ENCODE measurements at regions not wholly inside any gene's neighbourhood (a gene's known extent, or its start where the extent isn't known, plus 50 kb on each side); places are given as distances from the start of the nearest gene placed in this dataset.
"Not testable (repeated sequence)": the region's sequence is repeated elsewhere in the genome, so short reads cannot be mapped to it uniquely, and the experiment has no call there.

DNA sequence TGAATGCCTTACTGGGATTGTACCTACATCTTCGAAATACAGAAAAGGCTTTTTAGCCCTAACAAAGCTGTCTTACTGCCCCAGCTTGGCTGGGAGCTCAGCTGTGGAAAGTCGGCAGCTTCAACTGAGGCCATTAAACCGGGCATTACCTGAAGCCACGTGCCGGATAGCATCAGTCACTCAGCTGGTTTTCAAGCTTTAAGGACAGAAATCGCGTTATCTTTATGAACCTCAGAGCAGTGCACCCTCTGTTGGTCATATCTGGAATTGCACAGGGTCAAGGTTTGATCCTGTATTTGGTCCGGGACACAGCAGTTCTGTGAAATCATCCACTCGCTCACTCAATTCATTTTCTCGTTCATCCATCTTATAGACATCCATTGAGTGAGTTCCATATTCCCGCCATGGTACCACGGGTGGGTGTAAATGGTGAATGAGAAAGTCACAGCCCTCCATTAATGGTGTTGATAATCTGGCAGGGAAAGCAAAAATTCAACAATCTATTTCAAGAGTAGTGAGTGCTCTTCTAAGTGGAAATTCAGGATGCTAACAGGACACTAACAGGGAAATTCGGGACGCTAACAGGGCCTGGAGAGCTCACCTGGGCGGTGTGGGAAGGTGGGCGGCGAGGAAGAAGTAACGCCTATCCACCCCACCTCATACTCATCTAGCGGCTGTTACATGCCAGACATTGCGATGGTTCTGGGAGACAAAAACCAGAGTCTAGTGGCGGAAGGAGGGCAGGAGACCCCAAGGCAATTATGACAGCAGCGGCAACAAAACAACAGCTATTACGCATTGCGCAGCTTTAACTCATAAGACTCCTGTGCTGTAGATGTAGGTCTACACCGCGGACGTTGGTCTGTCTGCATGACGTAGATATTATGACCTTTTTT lies 60.6 kb upstream of the TCL1A start:
- no peaks in the 10 kb centered on the region for H3K79me2 ChIP-seq (ENCODE audit: insufficient read depth, low read length)
- H3F3A ChIP-seq (ENCODE audit: insufficient read depth, low read length) = no peaks in the 10 kb centered on the region
- no peaks in the 10 kb centered on the region for H3K27me3 ChIP-seq (ENCODE audit: insufficient read depth, low read length)
- no peak overlapping the region for H3K4me2 ChIP-seq (ENCODE audit: low read length)
- no peaks in the 10 kb centered on the region for H3K9me2 ChIP-seq (ENCODE audit: low read depth, low read length)
- H3K9ac ChIP-seq (ENCODE audit: low read length) = no peak overlapping the region
- H3K9me3 ChIP-seq (ENCODE audit: low read length) = no peaks in the 10 kb centered on the region
- H3K4me1 ChIP-seq (ENCODE audit: insufficient read depth, low read length, severe bottlenecking) = no peaks in the 10 kb centered on the region
- no peak overlapping the region for H2AFZ ChIP-seq (ENCODE audit: low read length)
- H3K4me3 ChIP-seq (ENCODE audit: low read depth, low read length, poor library complexity, severe bottlenecking) = no peak overlapping the region
- H4K20me1 ChIP-seq (ENCODE audit: insufficient read depth, low read length) = no peaks in the 10 kb centered on the region
- TF ChIP-seq, protein P1, sequence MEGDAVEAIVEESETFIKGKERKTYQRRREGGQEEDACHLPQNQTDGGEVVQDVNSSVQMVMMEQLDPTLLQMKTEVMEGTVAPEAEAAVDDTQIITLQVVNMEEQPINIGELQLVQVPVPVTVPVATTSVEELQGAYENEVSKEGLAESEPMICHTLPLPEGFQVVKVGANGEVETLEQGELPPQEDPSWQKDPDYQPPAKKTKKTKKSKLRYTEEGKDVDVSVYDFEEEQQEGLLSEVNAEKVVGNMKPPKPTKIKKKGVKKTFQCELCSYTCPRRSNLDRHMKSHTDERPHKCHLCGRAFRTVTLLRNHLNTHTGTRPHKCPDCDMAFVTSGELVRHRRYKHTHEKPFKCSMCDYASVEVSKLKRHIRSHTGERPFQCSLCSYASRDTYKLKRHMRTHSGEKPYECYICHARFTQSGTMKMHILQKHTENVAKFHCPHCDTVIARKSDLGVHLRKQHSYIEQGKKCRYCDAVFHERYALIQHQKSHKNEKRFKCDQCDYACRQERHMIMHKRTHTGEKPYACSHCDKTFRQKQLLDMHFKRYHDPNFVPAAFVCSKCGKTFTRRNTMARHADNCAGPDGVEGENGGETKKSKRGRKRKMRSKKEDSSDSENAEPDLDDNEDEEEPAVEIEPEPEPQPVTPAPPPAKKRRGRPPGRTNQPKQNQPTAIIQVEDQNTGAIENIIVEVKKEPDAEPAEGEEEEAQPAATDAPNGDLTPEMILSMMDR (IDR thresholded peaks at IDR 0.05; ENCODE audit: low read length) = peak; percentile 87
- TF ChIP-seq EZH2 (IDR thresholded peaks at IDR 0.05; ENCODE audit: borderline replicate concordance, low read length) = no peak
- H3K36me3 ChIP-seq (ENCODE audit: insufficient read depth, low read length) = no peaks in the 10 kb centered on the region
- no peak overlapping the region for H3K27ac ChIP-seq (ENCODE audit: low read depth, low read length, poor library complexity, severe bottlenecking)

DNA sequence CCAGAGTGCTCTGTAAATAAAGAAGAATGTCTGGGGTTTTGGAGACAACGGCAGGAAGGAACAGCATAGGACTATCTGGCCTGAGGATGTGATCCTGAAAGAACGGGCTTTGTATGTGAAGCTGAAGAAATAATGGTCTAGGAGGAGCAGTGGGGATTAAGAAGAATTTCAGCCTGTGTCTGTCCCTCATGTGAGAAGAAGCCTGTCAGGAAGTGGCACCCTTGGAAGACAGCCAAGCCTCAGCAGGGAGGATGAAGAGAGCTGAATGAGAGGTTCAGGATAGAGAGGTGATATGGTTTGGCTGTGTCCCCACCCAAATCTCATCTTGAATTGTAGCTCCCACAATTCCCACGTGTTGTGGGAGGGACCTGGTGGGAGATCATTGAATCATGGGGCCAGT lies 56.9 kb upstream of the TCL1A start:
- Histone ChIP-seq H3K27ac (ENCODE audit: low read depth, low read length, poor library complexity, severe bottlenecking) (no peak overlapping the region), H3K4me2 (ENCODE audit: low read length) (no peak overlapping the region), H3K9me2 (ENCODE audit: low read depth, low read length) (no peaks in the 10 kb centered on the region), H3F3A (ENCODE audit: insufficient read depth, low read length) (no peaks in the 10 kb centered on the region), H3K27me3 (ENCODE audit: insufficient read depth, low read length) (peaks cover 3% of the 10 kb centered on the region; the same call in 1 of the 2 replicates), H3K36me3 (ENCODE audit: insufficient read depth, low read length) (no peaks in the 10 kb centered on the region), H3K79me2 (ENCODE audit: insufficient read depth, low read length) (no peaks in the 10 kb centered on the region), H3K4me1 (ENCODE audit: insufficient read depth, low read length, severe bottlenecking) (no peaks in the 10 kb centered on the region), H3K4me3 (ENCODE audit: low read depth, low read length, poor library complexity, severe bottlenecking) (no peak overlapping the region), H3K9ac (ENCODE audit: low read length) (no peak overlapping the region), H2AFZ (ENCODE audit: low read length) (no peak overlapping the region), H4K20me1 (ENCODE audit: insufficient read depth, low read length) (no peaks in the 10 kb centered on the region), H3K9me3 (ENCODE audit: low read length) (no peaks in the 10 kb centered on the region)
- TF ChIP-seq, protein P1 (IDR thresholded peaks at IDR 0.05; ENCODE audit: low read length) = no peak
- no peak for TF ChIP-seq EZH2 (IDR thresholded peaks at IDR 0.05; ENCODE audit: borderline replicate concordance, low read length)

DNA sequence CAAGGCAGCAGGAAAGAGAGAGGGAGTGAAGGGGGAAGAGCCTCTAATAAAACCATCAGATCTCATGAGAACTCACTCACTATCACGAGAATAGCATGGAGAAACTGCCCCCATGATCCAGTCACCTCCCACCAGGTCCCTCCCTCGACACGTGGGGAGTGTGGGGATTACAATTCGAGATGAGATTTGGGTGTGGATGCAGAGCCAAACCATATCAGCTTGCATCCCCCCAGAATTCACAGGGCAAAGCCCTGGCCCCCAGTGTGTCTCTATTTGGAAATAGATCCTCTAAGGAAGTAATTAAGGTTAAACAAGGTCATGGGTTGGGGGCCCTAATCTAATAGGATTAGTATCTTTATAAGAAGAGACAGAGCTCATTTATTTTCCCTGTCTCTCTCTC lies 56.1 kb upstream of the TCL1A start:
- Histone ChIP-seq H3K4me2 (ENCODE audit: low read length) (no peak overlapping the region), H3K4me1 (ENCODE audit: insufficient read depth, low read length, severe bottlenecking) (no peaks in the 10 kb centered on the region), H4K20me1 (ENCODE audit: insufficient read depth, low read length) (no peaks in the 10 kb centered on the region), H3F3A (ENCODE audit: insufficient read depth, low read length) (no peaks in the 10 kb centered on the region), H3K4me3 (ENCODE audit: low read depth, low read length, poor library complexity, severe bottlenecking) (no peak overlapping the region), H2AFZ (ENCODE audit: low read length) (no peak overlapping the region), H3K9ac (ENCODE audit: low read length) (no peak overlapping the region), H3K9me3 (ENCODE audit: low read length) (no peaks in the 10 kb centered on the region), H3K36me3 (ENCODE audit: insufficient read depth, low read length) (no peaks in the 10 kb centered on the region), H3K27ac (ENCODE audit: low read depth, low read length, poor library complexity, severe bottlenecking) (no peak overlapping the region), H3K79me2 (ENCODE audit: insufficient read depth, low read length) (no peaks in the 10 kb centered on the region), H3K27me3 (ENCODE audit: insufficient read depth, low read length) (peaks cover 3% of the 10 kb centered on the region; the same call in 1 of the 2 replicates), H3K9me2 (ENCODE audit: low read depth, low read length) (no peaks in the 10 kb centered on the region)
- TF ChIP-seq EZH2 (IDR thresholded peaks at IDR 0.05; ENCODE audit: borderline replicate concordance, low read length) = no peak
- TF ChIP-seq, protein P1 (IDR thresholded peaks at IDR 0.05; ENCODE audit: low read length) = no peak

DNA sequence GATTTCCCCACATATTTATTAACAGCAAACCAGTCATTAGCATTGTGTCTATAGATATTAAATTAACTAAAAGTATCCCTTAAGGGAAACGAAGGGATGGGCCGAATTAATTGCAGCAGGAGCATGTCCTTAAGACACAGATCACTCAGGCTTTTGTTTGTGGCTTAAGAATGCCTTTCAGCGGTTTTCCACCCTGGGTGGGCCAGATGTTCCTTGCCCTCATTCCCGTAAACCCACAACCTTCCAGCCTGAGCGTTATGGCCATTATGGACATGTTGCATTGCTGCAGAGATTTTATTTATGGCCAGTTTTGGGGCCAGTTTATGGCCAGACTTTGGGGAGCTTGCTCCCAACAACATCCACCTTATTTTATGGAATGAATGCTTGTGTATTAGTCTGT lies 55.5 kb upstream of the TCL1A start:
- not testable (repeated sequence) for H3K9me2 ChIP-seq (ENCODE audit: low read depth, low read length); H3K4me1 ChIP-seq (ENCODE audit: insufficient read depth, low read length, severe bottlenecking); H3K9ac ChIP-seq (ENCODE audit: low read length); H3K4me2 ChIP-seq (ENCODE audit: low read length); H3K27ac ChIP-seq (ENCODE audit: low read depth, low read length, poor library complexity, severe bottlenecking); H3K36me3 ChIP-seq (ENCODE audit: insufficient read depth, low read length); H3K27me3 ChIP-seq (ENCODE audit: insufficient read depth, low read length); H3K4me3 ChIP-seq (ENCODE audit: low read depth, low read length, poor library complexity, severe bottlenecking); H3K79me2 ChIP-seq (ENCODE audit: insufficient read depth, low read length); H2AFZ ChIP-seq (ENCODE audit: low read length); H4K20me1 ChIP-seq (ENCODE audit: insufficient read depth, low read length); H3F3A ChIP-seq (ENCODE audit: insufficient read depth, low read length); H3K9me3 ChIP-seq (ENCODE audit: low read length)
